H1 (cell line): ENCODE measurements at regions not wholly inside any gene's neighbourhood (a gene's known extent, or its start where the extent isn't known, plus 50 kb on each side); places are given as distances from the start of the nearest gene placed in this dataset.
"Not testable (repeated sequence)": the region's sequence is repeated elsewhere in the genome, so short reads cannot be mapped to it uniquely, and the experiment has no call there.

ENCODE experiments used
- CTCF ChIA-PET: fragments of 300-600 bp; sonication (Branson Sonifier 250); formaldehyde crosslinking; loops from one replicate; lab custom pipeline; 2021; ENCODE audit not compliant: partially characterized antibody; lab: Charles Lee
- POLR2A ChIA-PET: fragments of 300-600 bp; sonication (Branson Sonifier 250); formaldehyde crosslinking; loops from one replicate; lab custom pipeline; 2021; ENCODE audit warnings: inconsistent platforms; ENCODE audit not compliant: partially characterized antibody; lab: Charles Lee
- DNase-seq, 2 experiments: peaks; one replicate each; pipeline versions ENCODE4 v3.0.0 to v3.0.0-alpha.2; 2010 to 2022; ENCODE audit warnings: low spot score in 2 of 2, low read depth in 1 of 2, mixed read lengths in 1 of 2
- FAIRE-seq: peaks from 2 replicates; lab custom pipeline; 2011; peaks lifted over from hg19 to GRCh38; lab: Jason Lieb, UNC
- H2AFZ ChIP-seq: 2 replicates; pipeline ENCODE4 v1.8.1; 2012; ENCODE audit warnings: low read length, inconsistent platforms
- H2AK5ac ChIP-seq: 2 replicates; pipeline ENCODE4 v1.6.1; 2013; ENCODE audit warnings: low read depth, low read length
- H2BK120ac ChIP-seq: replicated peaks from 2 replicates; pipeline ENCODE3; 2013; ENCODE audit warnings: low read depth, low read length, inconsistent platforms
- H2BK12ac ChIP-seq: 2 replicates; pipeline ENCODE4 v1.6.1; 2013; ENCODE audit warnings: low read depth, low read length
- H2BK15ac ChIP-seq: 2 replicates; pipeline ENCODE4 v1.6.1; 2013; ENCODE audit warnings: low read length
- H2BK20ac ChIP-seq: 2 replicates; pipeline ENCODE4 v1.6.1; 2013; ENCODE audit warnings: low read length
- H2BK5ac ChIP-seq: 2 replicates; pipeline ENCODE4 v1.6.1; 2013; ENCODE audit warnings: low read depth, low read length
- H3K14ac ChIP-seq: 2 replicates; pipeline ENCODE4 v1.6.1; 2013; ENCODE audit warnings: inconsistent platforms; ENCODE audit not compliant: insufficient read length
- H3K18ac ChIP-seq: 2 replicates; pipeline ENCODE4 v1.6.1; 2013; ENCODE audit warnings: low read length; ENCODE audit errors: extremely low read depth
- H3K23ac ChIP-seq: 2 replicates; pipeline ENCODE4 v1.6.1; 2013; ENCODE audit warnings: inconsistent platforms; ENCODE audit not compliant: insufficient read length
- H3K23me2 ChIP-seq: 2 replicates; pipeline ENCODE4 v1.6.1; 2013; ENCODE audit warnings: low read depth, low read length
- H3K27ac ChIP-seq: 2 replicates; pipeline ENCODE4 v1.6.1; 2011; ENCODE audit warnings: low read depth, low read length, inconsistent platforms
- H3K27me3 ChIP-seq, 4 experiments: replicated peaks in 1 of 4; 1 replicate in 1 of 4; 2 replicates in 3 of 4; pipeline versions ENCODE4 v1.6.1 to v1.8.1; 2011 to 2013; ENCODE audit warnings: low read length in 3 of 4, mild to moderate bottlenecking in 3 of 4, inconsistent platforms in 2 of 4, mixed read lengths in 2 of 4, moderate library complexity in 1 of 4; ENCODE audit not compliant: control insufficient read depth in 3 of 4, insufficient read depth in 3 of 4; ENCODE audit errors: extremely low read depth in 1 of 4
- H3K36me3 ChIP-seq, 4 experiments: 2 replicates each; pipeline versions ENCODE4 v1.6.1 to v1.8.1; 2011 to 2013; ENCODE audit warnings: mild to moderate bottlenecking in 4 of 4, low read length in 3 of 4, moderate library complexity in 2 of 4, control low read depth in 1 of 4, inconsistent platforms in 1 of 4; ENCODE audit not compliant: insufficient read depth in 4 of 4, control insufficient read depth in 2 of 4
- H3K4ac ChIP-seq: replicated peaks from 2 replicates; pipeline ENCODE3; 2013; ENCODE audit warnings: low read length, low read depth, mixed read lengths, inconsistent platforms; ENCODE audit not compliant: insufficient read length
- H3K4me1 ChIP-seq, 4 experiments: replicated peaks in 1 of 4; 1 replicate in 1 of 4; 2 replicates in 3 of 4; pipeline versions ENCODE4 v1.6.1 to v1.8.1; 2011 to 2013; ENCODE audit warnings: low read length in 3 of 4, inconsistent platforms in 2 of 4, mixed read lengths in 1 of 4; ENCODE audit not compliant: insufficient read depth in 4 of 4, control insufficient read depth in 3 of 4
- H3K4me2 ChIP-seq, 2 experiments: 2 replicates each; pipeline versions ENCODE4 v1.6.1 to v1.8.1; 2011 to 2013; ENCODE audit warnings: low read depth in 2 of 2, low read length in 2 of 2, control low read depth in 1 of 2, inconsistent platforms in 1 of 2, mild to moderate bottlenecking in 1 of 2; ENCODE audit not compliant: insufficient read depth in 1 of 2
- H3K4me3 ChIP-seq, 4 experiments: fragments of 200-600, 300-600 bp in 1 of 4; sonication (generic), shearing (Covaris generic), sonication (Bioruptor Twin) in 1 of 4; 2 replicates each; pipeline versions ENCODE4 v1.5.1 to v1.8.1; 2011 to 2016; ENCODE audit warnings: low read length in 4 of 4, low read depth in 3 of 4, control low read depth in 2 of 4, inconsistent platforms in 2 of 4, mild to moderate bottlenecking in 2 of 4, mixed read lengths in 1 of 4, moderate library complexity in 1 of 4; ENCODE audit not compliant: insufficient read depth in 2 of 4; ENCODE audit errors: extremely low read depth in 1 of 4
- H3K56ac ChIP-seq: replicated peaks from 2 replicates; pipeline ENCODE3; 2013; ENCODE audit warnings: low read depth, mild to moderate bottlenecking, mixed read lengths, low read length, inconsistent platforms; ENCODE audit not compliant: insufficient read length
- H3K79me1 ChIP-seq: 2 replicates; pipeline ENCODE4 v1.6.1; 2013; ENCODE audit warnings: low read depth, low read length, control low read depth
- H3K79me2 ChIP-seq, 2 experiments: 2 replicates each; pipeline versions ENCODE4 v1.6.1 to v1.8.1; 2012 to 2013; ENCODE audit warnings: low read length in 2 of 2, mild to moderate bottlenecking in 2 of 2, inconsistent platforms in 1 of 2; ENCODE audit not compliant: insufficient read depth in 2 of 2, control insufficient read depth in 1 of 2
- H3K9ac ChIP-seq, 4 experiments: replicated peaks in 1 of 4; 1 replicate in 1 of 4; 2 replicates in 3 of 4; pipeline versions ENCODE4 v1.6.1 to v1.8.1; 2011 to 2013; ENCODE audit warnings: low read depth in 3 of 4, low read length in 3 of 4, control low read depth in 2 of 4, mild to moderate bottlenecking in 2 of 4, moderate library complexity in 2 of 4, inconsistent platforms in 1 of 4; ENCODE audit errors: extremely low read depth in 1 of 4
- H3K9me3 ChIP-seq, 2 experiments: 2 replicates each; pipeline versions ENCODE4 v1.6.1 to v1.8.1; 2012 to 2013; ENCODE audit warnings: mild to moderate bottlenecking in 2 of 2, moderate library complexity in 2 of 2, control low read depth in 1 of 2, inconsistent platforms in 1 of 2, low read depth in 1 of 2, low read length in 1 of 2, mixed read lengths in 1 of 2; ENCODE audit not compliant: insufficient read depth in 2 of 2
- H4K20me1 ChIP-seq, 2 experiments: replicated peaks in 1 of 2; 2 replicates each; pipeline versions ENCODE3 to v1.8.1; 2011 to 2013; ENCODE audit warnings: inconsistent platforms in 2 of 2, low read length in 2 of 2, mild to moderate bottlenecking in 1 of 2; ENCODE audit not compliant: insufficient read depth in 2 of 2, control insufficient read depth in 1 of 2
- H4K5ac ChIP-seq: 2 replicates; pipeline ENCODE4 v1.6.1; 2013; ENCODE audit warnings: low read length, low read depth, mixed read lengths, inconsistent platforms; ENCODE audit not compliant: insufficient read length
- H4K8ac ChIP-seq: 2 replicates; pipeline ENCODE4 v1.8.0; 2013; ENCODE audit warnings: mild to moderate bottlenecking, moderate library complexity, low read length, inconsistent platforms; ENCODE audit not compliant: insufficient read depth; ENCODE audit errors: extremely low read depth
- H4K91ac ChIP-seq: replicated peaks from 2 replicates; pipeline ENCODE3; 2013; ENCODE audit warnings: low read length, mixed read lengths, inconsistent platforms; ENCODE audit not compliant: insufficient read length
- ASH2L ChIP-seq: fragments of 200-600, 300-600 bp; sonication (generic); IDR thresholded peaks from one replicate; pipeline ENCODE4 v1.7.1; 2017; ENCODE audit warnings: low read length
- WGBS, 2 experiments: shearing (Covaris generic) in 1 of 2; methylation state at CpG; one replicate each; pipeline versions ENCODE4 v1.1.6 to v1.1.7; 2013 to 2015; ENCODE audit warnings: low lambda C conversion rate in 2 of 2, mixed read lengths in 2 of 2, inconsistent platforms in 1 of 2, low coverage in 1 of 2, missing lambda C conversion rate in 1 of 2; ENCODE audit not compliant: insufficient replicate concordance in 2 of 2, insufficient coverage in 1 of 2, insufficient read length in 1 of 2; ENCODE audit errors: extremely low coverage in 1 of 2, missing lambda C conversion rate in 1 of 2; 5-methylcytosine and 5-hydroxymethylcytosine counted together

- H3K79me2 ChIP-seq, H4K20me1 ChIP-seq, H2BK120ac ChIP-seq, H3K14ac ChIP-seq, H3K27ac ChIP-seq, H4K5ac ChIP-seq, H3K9ac ChIP-seq, FAIRE-seq, H4K91ac ChIP-seq, H3K56ac ChIP-seq, H2BK12ac ChIP-seq, H3K4ac ChIP-seq, H3K23me2 ChIP-seq, H2BK20ac ChIP-seq, H3K23ac ChIP-seq, H2BK15ac ChIP-seq, H3K27me3 ChIP-seq, H2BK5ac ChIP-seq, H3K18ac ChIP-seq, POLR2A ChIA-PET, H3K9me3 ChIP-seq, H4K8ac ChIP-seq, H2AK5ac ChIP-seq, H3K79me1 ChIP-seq, H3K36me3 ChIP-seq, H3K4me1 ChIP-seq: not testable (repeated sequence)
- peak; percentile 31 to 58 for DNase-seq
- TF ChIP-seq ASH2L, result peak; percentile 58
- Histone ChIP-seq H2AFZ (peak overlapping the region; percentile 97), H3K4me3 (0 out of 8 replicates have a peak overlapping the region, but pooled peaks of 1 of the 4 experiments have one; percentile 12), H3K4me2 (peak overlapping the region; percentile 39 to 46)
- WGBS, 2 experiments, result 56% methylated on average over 7 of the region's 8 CpGs; no CpG with 5 or more reads in 1 of the 2 experiments
- CTCF ChIA-PET, result interaction anchor here (0.6 to 1.1 kb wide), 2 partner anchors 103 to 602 kb away, joined by 3 read pairs; no protein-coding TSS in a partner anchor
Measured at GRCh38 chr2:222368280-222368679, 56.1 kb upstream of the SGPP2 start.
